ENCODE measurements at regions not wholly inside any gene's neighbourhood (a gene's known extent, or its start where the extent isn't known, plus 50 kb on each side); places are given as distances from the start of the nearest gene placed in this dataset.

GRCh38 chr9:129336130-129336528 is 158.1 kb upstream of the IER5L start:
- no peak for TF ChIP-seq POLR2AphosphoS5 (IDR thresholded peaks at IDR 0.05; ENCODE audit: low read depth)
- TF ChIP-seq CTCF (IDR thresholded peaks at IDR 0.05; ENCODE audit: insufficient read depth, low read length) = no peak
- no peak for TF ChIP-seq SPI1 (IDR thresholded peaks at IDR 0.05; ENCODE audit: borderline replicate concordance, low read depth)
- no peak for TF ChIP-seq REST (IDR thresholded peaks at IDR 0.05; ENCODE audit: insufficient replicate concordance, low read depth)

Measured in HL-60 (cell line).